Epithelial cell of proximal tubule (primary cell): ENCODE measurements at regions not wholly inside any gene's neighbourhood (a gene's known extent, or its start where the extent isn't known, plus 50 kb on each side); places are given as distances from the start of the nearest gene placed in this dataset.

ENCODE experiments used
- DNase-seq: peaks from one replicate; pipeline ENCODE4 v3.0.0-alpha.2; 2011; ENCODE audit warnings: low read depth
- H3K4me3 ChIP-seq: 2 replicates; pipeline ENCODE4 v1.5.1; 2011; ENCODE audit warnings: low read depth, mild to moderate bottlenecking, low read length
- CTCF ChIP-seq: conservative IDR thresholded peaks from 2 replicates; pipeline ENCODE4 v1.5.1; 2012; ENCODE audit warnings: low read depth, mild to moderate bottlenecking, low read length

- H3K4me3 ChIP-seq: no peak overlapping the region
- no peak for DNase-seq
- TF ChIP-seq CTCF: no peak
These were observed 60.2 kb upstream of the SYTL5 start for GRCh38 chrX:37946197-37946596.

GRCh38 chrX:37955273-37955672 is 51.1 kb upstream of the SYTL5 start:
- no peak for DNase-seq
- no peak overlapping the region for H3K4me3 ChIP-seq
- no peak for TF ChIP-seq CTCF

- H3K4me3 ChIP-seq: no peak overlapping the region
- TF ChIP-seq CTCF: no peak
- DNase-seq: no peak
These were observed 50.1 kb upstream of the SYTL5 start for GRCh38 chrX:37956223-37956622.
